Spleen (tissue), 11 donors: ENCODE measurements at regions not wholly inside any gene's neighbourhood (a gene's known extent, or its start where the extent isn't known, plus 50 kb on each side); places are given as distances from the start of the nearest gene placed in this dataset.

Source experiments
- DNase-seq: peaks from one replicate; pipeline ENCODE4 v3.0.0-alpha.2; 2020
- H3K27ac ChIP-seq, 8 donors: fragments of 200-600 bp; sonication (generic) in 7 of 8; 1 replicate in 4 of 8; 2 replicates in 4 of 8; pipeline versions ENCODE4 v1.5.0 to v1.8.0; 2016 to 2021; ENCODE audit warnings: inconsistent platforms in 4 of 8, mild to moderate bottlenecking in 4 of 8, moderate library complexity in 1 of 8
- H3K27me3 ChIP-seq, 7 donors: fragments of 200-600 bp; sonication (generic) in 6 of 7; replicated peaks in 1 of 7; 1 replicate in 4 of 7; 2 replicates in 3 of 7; pipeline versions ENCODE4 v1.5.0 to v1.8.0; 2016 to 2021; ENCODE audit warnings: inconsistent platforms in 3 of 7, mild to moderate bottlenecking in 1 of 7
- H3K36me3 ChIP-seq, 6 donors: fragments of 200-600 bp; sonication (generic) in 5 of 6; 1 replicate in 4 of 6; 2 replicates in 2 of 6; pipeline versions ENCODE4 v1.5.0 to v1.8.0; 2016 to 2021; ENCODE audit warnings: inconsistent platforms in 2 of 6
- H3K4me1 ChIP-seq, 6 donors: fragments of 200-600 bp; sonication (generic) in 5 of 6; 1 replicate in 3 of 6; 2 replicates in 3 of 6; pipeline versions ENCODE4 v1.5.0 to v1.8.0; 2016 to 2021; ENCODE audit warnings: inconsistent platforms in 3 of 6
- H3K4me3 ChIP-seq, 8 donors: fragments of 200-600 bp; sonication (generic) in 7 of 8; 1 replicate in 4 of 8; 2 replicates in 4 of 8; pipeline versions ENCODE4 v1.5.0 to v1.8.0; 2016 to 2021; ENCODE audit warnings: inconsistent platforms in 4 of 8, mild to moderate bottlenecking in 4 of 8, moderate library complexity in 2 of 8
- H3K9me3 ChIP-seq, 8 donors: fragments of 200-600 bp; sonication (generic) in 7 of 8; 1 replicate in 4 of 8; 2 replicates in 4 of 8; pipeline versions ENCODE4 v1.5.0 to v1.8.0; 2016 to 2021; ENCODE audit warnings: inconsistent platforms in 4 of 8
- CTCF ChIP-seq, 11 experiments: fragments of 200-600 bp in 7 of 11; fragments of 450-650 bp in 4 of 11; sonication (generic) in 4 of 11; IDR thresholded peaks in 8 of 11; conservative IDR thresholded peaks in 3 of 11; 1 replicate in 7 of 11; 2 replicates in 4 of 11; pipeline versions ENCODE4 v1.4.0 to v1.8.0; 2016 to 2021; ENCODE audit warnings: antibody characterized with exemption in 11 of 11, inconsistent platforms in 4 of 11, mild to moderate bottlenecking in 1 of 11
- POLR2A ChIP-seq, 3 donors: fragments of 450-650 bp; IDR thresholded peaks; one replicate each; pipeline ENCODE4 v1.5.1; 2017; ENCODE audit warnings: antibody characterized with exemption in 3 of 3, mild to moderate bottlenecking in 1 of 3
- POLR2AphosphoS5 ChIP-seq, 3 donors: sonication (generic); formaldehyde crosslinking; IDR thresholded peaks; one replicate each; pipeline ENCODE4 v1.5.1; 2017; ENCODE audit warnings: antibody characterized with exemption in 3 of 3
- WGBS, 5 donors: extraction: QIAGEN DNeasy Blood & Tissue Kit in 3 of 5; methylation state at CpG; one replicate each; pipeline versions ENCODE4 v1.1.5 to v1.1.7; 2013 to 2018; 5-methylcytosine and 5-hydroxymethylcytosine counted together
- intact Hi-C: fragments of 100-400 bp; cut with DNase I; formaldehyde crosslinking; loops from one replicate; pipeline ENCODE4 v1.15.0; 2023; ENCODE audit warnings: low total_unique reads
- donor health status: healthy with polysubstance abuse.
- donor health status: DM: no; HTN: no; CAD: no; lungs with moderate emphysema.
- donor health status: DM: no; HTN: no; CAD: no.
- donor health status: Bipolar disorder and iron deficiency.
- donor health status: healthy.
- donor health status: DM: no; HTN: no; CAD: no.
- donor health status: DM: yes; HTN: yes; CAD: no.

- TF ChIP-seq CTCF (IDR thresholded peaks at IDR 0.05 in 8 of 11, conservative IDR thresholded peaks at IDR 0.05 in 3 of 11) = no peak
- no peak for TF ChIP-seq POLR2A (IDR thresholded peaks at IDR 0.05)
- no peak for TF ChIP-seq POLR2AphosphoS5 (IDR thresholded peaks at IDR 0.05)
- intact Hi-C loops = no loop called here
- H3K4me1 ChIP-seq = no peaks in the 10 kb centered on the region
- no peak for DNase-seq
- H3K9me3 ChIP-seq = peaks cover 0 to 7% (median 0%) of the 10 kb centered on the region in 8 donors
- no peaks in the 10 kb centered on the region for H3K36me3 ChIP-seq
- H3K27ac ChIP-seq = no peak overlapping the region
- H3K4me3 ChIP-seq = no peak overlapping the region
- H3K27me3 ChIP-seq = no peaks in the 10 kb centered on the region
- 88 to 97% (median 94%) methylated on average over 4 of the region's 4 CpGs for WGBS, 5 donors
Observed at GRCh38 chr16:65455761-65456160, 333.9 kb upstream of the CDH11 start.

- no peaks in the 10 kb centered on the region for H3K4me1 ChIP-seq
- H3K27me3 ChIP-seq = no peaks in the 10 kb centered on the region
- H3K9me3 ChIP-seq = peaks cover 0 to 26% (median 11%) of the 10 kb centered on the region in 8 donors
- no peaks in the 10 kb centered on the region for H3K36me3 ChIP-seq
- no peak overlapping the region for H3K4me3 ChIP-seq
- DNase-seq = no peak
- 77 to 96% (median 86%) methylated on average over 2 of the region's 2 CpGs for WGBS, 5 donors
- no peak for TF ChIP-seq CTCF (IDR thresholded peaks at IDR 0.05 in 8 of 11, conservative IDR thresholded peaks at IDR 0.05 in 3 of 11)
- TF ChIP-seq POLR2AphosphoS5 (IDR thresholded peaks at IDR 0.05) = no peak
- TF ChIP-seq POLR2A (IDR thresholded peaks at IDR 0.05) = no peak
- no peak overlapping the region for H3K27ac ChIP-seq
- intact Hi-C loops = no loop called here
Observed at GRCh38 chr16:65453646-65454045, 331.8 kb upstream of the CDH11 start.

- Histone ChIP-seq H3K27me3 (no peaks in the 10 kb centered on the region), H3K27ac (no peak overlapping the region), H3K9me3 (peaks cover 0 to 33% (median 16%) of the 10 kb centered on the region in 8 donors), H3K4me1 (no peaks in the 10 kb centered on the region), H3K4me3 (no peak overlapping the region), H3K36me3 (no peaks in the 10 kb centered on the region)
- TF ChIP-seq CTCF (IDR thresholded peaks at IDR 0.05 in 8 of 11, conservative IDR thresholded peaks at IDR 0.05 in 3 of 11) (no peak), POLR2AphosphoS5 (IDR thresholded peaks at IDR 0.05) (no peak), POLR2A (IDR thresholded peaks at IDR 0.05) (no peak)
- intact Hi-C loops = no loop called here
- WGBS, 5 donors = 70 to 100% (median 85%) methylated on average over 1 of the region's 1 CpG
- no peak for DNase-seq
Observed at GRCh38 chr16:65449526-65449925, 327.7 kb upstream of the CDH11 start.

- H3K36me3 ChIP-seq = no peaks in the 10 kb centered on the region
- peaks cover 0 to 28% (median 16%) of the 10 kb centered on the region in 8 donors for H3K9me3 ChIP-seq
- intact Hi-C loops = no loop called here
- H3K4me3 ChIP-seq = no peak overlapping the region
- no peak overlapping the region for H3K27ac ChIP-seq
- WGBS, 5 donors = 86 to 91% (median 90%) methylated on average over 2 of the region's 2 CpGs
- DNase-seq = no peak
- H3K4me1 ChIP-seq = no peaks in the 10 kb centered on the region
- no peaks in the 10 kb centered on the region for H3K27me3 ChIP-seq
- TF ChIP-seq POLR2AphosphoS5 (IDR thresholded peaks at IDR 0.05) (no peak), CTCF (IDR thresholded peaks at IDR 0.05 in 8 of 11, conservative IDR thresholded peaks at IDR 0.05 in 3 of 11) (no peak), POLR2A (IDR thresholded peaks at IDR 0.05) (no peak)
Observed at GRCh38 chr16:65446427-65446826, 324.6 kb upstream of the CDH11 start.
